NT2/D1 (cell line): ENCODE measurements at regions not wholly inside any gene's neighbourhood (a gene's known extent, or its start where the extent isn't known, plus 50 kb on each side); places are given as distances from the start of the nearest gene placed in this dataset.

Source experiments
- SUZ12 ChIP-seq: IDR thresholded peaks from 2 replicates; pipeline ENCODE4 v1.6.1; 2011; ENCODE audit not compliant: insufficient read length, insufficient read depth; ENCODE audit errors: extremely low read depth
- YY1 ChIP-seq: IDR thresholded peaks from 2 replicates; pipeline ENCODE4 v1.6.1; 2011; ENCODE audit not compliant: insufficient read length, insufficient read depth
- ZNF274 ChIP-seq: IDR thresholded peaks from 2 replicates; pipeline ENCODE4 v1.6.1; 2011; ENCODE audit warnings: mild to moderate bottlenecking, low read depth, low read length

GRCh38 chr13:34243403-34243802 is 425.5 kb downstream of the RFC3 start:
- TF ChIP-seq YY1: no peak
- no peak for TF ChIP-seq ZNF274
- TF ChIP-seq SUZ12: no peak
